Renal cortical epithelial cell (primary cell): ENCODE measurements at regions not wholly inside any gene's neighbourhood (a gene's known extent, or its start where the extent isn't known, plus 50 kb on each side); places are given as distances from the start of the nearest gene placed in this dataset.
"Not testable (repeated sequence)": the region's sequence is repeated elsewhere in the genome, so short reads cannot be mapped to it uniquely, and the experiment has no call there.

Source experiments
- DNase-seq: peaks from one replicate; pipeline ENCODE4 v3.0.0-alpha.2; 2011; ENCODE audit warnings: low read depth

DNA sequence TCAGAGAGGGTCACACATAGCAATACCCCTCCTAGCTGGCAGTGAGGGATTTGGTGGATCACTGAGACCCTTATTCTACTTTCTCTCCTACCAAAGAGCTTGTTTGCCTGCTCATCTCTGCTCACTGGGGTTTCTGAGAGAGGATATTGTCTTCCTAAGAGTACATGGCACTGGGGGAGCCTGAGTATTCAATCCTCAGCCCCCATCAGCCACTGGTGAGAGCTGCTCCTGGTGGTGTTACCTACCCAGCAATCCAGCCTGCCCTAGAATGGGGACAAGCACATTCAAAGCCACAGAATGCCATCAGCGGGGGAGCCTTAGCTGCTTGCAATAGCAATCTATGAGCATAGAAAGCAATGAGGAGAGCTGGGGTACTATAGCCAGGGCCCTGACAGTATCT lies 281.1 kb downstream of the WDR11 start:
- DNase-seq, result no peak

DNA sequence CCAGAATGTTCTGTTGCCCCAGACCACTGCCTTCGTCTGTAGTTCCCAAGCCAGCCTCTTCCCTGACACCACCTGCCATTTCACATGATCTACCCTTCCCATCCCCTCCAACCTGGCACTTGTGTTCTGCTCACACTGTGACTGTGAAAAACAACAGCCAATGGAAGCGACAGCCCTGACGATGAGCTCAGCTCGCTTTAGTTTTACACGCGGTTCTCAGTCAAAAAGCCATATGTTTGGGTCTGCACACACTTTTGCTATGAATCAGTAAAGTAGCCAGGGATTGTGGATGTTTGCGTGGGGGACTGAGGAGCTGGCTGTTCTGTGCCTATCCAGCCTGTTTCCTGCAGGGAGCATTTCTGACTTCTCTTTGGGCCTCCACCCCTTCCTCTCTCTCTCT lies 282.7 kb downstream of the WDR11 start:
- no peak for DNase-seq

DNA sequence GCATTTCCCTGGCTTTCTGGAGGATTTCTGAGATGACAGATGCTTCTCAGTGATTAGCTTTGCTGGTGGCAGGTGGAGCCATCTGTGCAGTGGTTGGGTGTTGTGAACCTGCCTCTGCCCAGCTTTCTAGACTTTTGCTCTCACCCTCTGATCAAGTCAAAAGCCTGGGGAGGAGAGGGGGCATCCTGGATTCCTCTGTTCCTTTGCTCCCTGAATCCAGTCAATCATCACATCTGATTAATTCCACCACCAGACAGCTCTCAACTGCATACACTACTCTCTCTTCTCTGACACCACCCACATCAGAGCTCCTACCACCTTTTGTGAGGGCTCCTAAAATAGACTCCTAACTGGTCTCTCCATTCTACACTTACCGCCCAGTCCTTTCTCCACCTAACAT lies 283.5 kb downstream of the WDR11 start:
- no peak for DNase-seq

DNA sequence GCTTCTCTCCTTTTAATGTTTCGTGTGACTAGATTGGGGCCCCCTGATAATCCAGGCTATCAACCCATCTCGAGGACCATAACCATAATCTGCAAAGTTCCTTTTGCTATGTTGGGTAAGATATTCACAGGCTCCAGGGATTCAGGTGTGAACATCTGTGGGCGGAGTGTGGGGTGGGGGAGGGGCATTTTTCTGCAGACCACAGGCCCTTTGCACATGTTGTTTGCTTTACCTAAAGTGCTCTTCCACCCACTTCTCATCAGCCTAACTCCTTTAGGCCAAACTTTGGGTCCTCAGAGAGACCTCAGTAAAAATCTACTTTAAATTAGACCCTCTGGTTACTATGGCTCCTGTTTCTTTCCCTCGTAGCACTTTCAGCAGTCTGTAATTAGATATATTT lies 284.4 kb downstream of the WDR11 start:
- no peak for DNase-seq

DNA sequence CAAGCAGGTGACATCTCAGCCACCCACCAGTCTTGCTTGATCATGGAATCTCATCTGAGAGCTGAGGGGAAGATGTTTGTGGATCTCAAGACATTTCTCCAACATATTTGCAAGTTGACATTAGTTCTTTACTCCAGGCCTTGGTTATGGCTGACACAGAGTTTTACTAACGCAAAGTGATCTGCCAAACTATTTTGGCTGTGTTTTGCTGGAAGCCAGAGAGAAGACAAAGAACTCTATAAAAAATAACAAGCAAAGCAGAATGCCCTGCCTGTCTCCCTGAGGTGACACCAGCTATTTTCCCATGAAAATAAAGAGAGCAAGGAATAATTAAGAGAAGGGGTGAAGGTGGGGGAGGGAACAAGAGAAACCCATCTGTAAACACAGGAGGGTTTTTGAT lies 286.4 kb downstream of the WDR11 start:
- no peak for DNase-seq

DNA sequence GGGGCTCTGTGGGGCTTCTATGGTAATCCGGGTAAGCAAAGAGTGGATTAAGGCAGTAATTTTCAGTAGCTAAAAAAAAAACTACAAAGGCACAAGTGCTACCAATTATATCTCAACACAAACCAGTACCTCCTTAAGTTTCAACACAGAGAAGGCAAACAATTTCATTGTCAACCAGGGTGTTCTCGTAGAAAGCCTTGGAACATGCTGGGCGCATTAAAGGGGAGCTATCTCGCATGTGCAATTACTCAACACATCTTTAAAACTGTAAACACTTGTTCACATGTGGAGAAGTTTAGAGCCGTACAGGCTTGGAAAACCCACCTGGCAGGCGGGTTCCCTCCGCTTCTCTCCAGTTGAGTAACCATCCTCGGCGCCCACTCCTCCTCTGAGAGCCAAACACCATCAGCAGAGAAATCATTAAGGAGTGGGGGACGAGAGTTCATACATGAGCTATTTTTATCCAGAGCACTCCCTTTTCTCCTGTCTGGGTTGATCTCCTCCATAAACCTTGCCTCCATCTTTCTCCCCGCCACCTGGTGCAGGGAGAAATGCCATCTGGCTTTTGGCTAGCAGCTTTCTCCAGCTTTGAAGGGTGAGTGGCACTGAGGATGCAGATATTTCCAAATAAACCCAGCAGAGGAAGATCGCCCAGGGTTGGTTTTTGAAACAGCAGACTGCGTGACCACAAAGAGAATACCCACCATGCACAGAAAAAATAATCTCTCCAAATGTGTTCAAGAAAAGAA lies 287.1 kb downstream of the WDR11 start:
- no peak for DNase-seq

DNA sequence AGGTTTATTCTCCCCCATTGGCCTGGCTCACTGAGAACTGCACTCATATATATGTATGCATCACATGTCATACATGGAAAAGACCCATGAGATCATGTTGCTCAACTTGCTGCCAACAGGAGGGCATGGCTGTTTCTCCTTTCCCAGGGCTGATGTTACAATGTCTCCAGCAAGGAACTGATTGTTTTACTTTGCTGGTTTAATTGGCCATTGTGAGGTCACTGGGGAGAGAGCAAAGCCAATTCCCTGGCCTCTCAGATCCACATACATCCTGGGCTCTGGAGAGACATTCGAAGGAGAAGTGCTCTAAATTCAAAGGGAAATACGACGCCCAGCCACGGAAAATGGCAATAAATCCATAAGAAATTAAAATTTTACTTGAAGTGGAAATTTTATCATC lies 287.8 kb downstream of the WDR11 start:
- no peak for DNase-seq

DNA sequence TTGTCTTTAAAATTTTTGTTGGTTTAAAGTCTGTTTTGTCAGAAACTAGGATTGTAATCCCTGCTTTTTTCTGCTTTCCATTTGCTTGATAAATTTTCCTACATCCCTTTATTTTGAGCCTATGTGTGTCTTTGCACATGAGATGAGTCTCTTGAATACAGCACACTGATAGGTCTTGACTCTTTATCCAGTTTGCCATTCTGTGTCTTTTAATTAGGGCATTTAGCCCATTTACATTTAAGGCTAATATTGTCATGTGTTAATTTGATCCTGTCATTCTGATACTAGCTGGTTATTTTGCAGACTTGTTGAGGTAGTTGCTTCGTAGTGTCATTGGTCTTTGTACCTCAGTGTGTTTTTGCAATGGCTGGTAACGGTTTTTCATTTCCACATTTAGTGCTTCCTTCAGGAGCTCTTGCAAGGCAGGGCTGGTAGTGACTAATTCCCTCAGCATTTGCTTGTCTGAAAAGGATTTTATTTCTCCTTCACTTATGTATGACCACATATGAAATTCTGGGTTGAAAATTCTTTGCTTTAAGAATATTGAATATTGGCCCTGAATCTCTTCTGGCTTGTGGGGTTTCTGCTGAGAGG lies 294.7 kb downstream of the WDR11 start:
- DNase-seq, result not testable (repeated sequence)

DNA sequence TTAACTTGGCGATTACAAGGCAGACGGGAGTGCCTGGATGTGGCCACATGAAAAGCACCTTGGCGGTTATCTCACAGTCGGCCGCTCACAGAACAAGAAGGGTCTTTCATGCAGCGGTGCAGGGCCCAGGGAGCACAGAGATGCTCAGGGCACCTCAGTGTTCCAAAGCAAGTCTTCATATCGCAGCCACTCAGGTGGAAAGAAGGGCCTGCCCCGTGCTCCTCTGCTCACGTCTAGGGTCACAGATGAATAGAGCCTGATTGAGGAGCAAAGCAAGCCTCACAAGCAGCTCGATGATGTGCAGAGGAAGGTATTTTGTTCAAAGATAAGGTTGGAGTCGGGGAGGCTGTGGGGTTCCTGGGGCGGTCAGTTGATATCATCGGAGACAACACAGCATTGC lies 297.8 kb downstream of the WDR11 start:
- DNase-seq, result no peak

DNA sequence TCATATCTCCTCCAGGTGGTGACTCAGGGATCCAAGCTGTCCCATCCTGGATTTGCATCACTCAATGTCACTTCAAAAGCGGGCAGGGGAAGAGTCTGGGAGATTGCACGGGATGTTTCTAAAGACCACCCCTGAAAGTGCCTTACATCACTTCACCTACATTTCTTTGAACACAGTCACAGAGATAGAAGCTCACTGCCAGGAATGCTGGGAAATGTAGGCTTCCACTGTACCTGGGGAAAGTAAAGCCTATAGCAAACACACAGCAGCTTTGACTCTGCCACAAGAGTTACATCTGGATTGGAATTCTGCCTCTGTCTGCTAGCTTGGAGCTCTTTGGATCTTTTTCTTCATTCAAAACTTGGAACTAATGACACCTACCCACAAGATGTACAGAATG lies 300.9 kb downstream of the WDR11 start:
- no peak for DNase-seq

DNA sequence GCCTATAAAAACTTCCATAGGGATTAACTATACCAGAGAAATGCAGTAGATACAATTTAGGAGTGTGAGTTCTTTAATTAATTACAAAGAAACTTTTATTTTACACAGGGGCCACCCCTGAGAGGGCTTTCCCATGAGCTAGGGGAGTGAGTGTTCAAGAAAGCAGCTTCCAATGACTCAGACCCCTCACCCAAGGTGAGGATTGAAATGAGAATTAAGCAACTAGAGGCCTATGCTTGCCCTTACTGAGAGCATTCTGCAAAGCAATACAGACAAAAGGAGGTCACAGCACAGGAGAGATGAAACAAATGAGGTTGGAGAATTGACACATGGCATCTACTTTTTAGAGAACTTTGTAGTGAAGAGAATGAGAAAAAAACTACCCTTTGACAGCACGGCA lies 301.8 kb downstream of the WDR11 start:
- DNase-seq, result no peak

DNA sequence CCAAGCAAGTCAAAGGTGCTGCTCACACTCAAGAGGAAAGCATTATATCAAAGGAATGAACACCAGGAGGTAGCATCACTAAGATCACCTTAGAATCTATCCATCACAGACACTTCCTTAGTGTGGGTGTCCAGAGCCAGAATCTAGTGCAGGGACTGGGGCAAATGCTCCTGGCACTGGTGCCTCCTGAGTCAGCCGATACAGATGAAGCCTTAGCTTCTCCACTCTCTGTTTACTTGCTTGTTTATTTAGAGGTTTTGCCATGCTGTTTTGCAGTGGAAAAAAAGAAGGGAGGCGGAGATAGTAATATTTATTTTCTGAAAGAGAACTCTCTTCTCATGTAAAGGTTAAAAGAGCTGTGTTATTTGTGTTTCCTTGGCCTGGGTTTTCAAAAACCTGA lies 303.1 kb downstream of the WDR11 start:
- no peak for DNase-seq

DNA sequence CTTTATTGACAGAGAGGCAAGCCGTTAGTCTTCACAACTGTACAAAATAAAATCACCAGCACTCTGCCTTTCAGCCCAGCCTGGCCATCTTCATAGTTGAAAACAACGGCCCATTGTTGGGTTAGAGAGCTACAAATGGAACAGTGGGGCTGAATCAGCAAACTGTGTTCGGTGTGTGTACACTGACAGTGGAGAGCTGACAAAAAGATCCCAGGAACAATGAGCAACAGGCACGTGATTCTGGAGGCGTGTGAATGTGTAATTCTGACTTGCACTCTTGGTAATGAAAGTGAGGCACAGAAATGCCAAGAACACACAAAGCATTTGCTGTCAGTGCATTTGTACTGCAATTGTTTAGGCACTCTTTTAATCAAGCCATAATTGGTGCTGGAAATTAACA lies 303.7 kb downstream of the WDR11 start:
- DNase-seq, result peak; percentile 80

DNA sequence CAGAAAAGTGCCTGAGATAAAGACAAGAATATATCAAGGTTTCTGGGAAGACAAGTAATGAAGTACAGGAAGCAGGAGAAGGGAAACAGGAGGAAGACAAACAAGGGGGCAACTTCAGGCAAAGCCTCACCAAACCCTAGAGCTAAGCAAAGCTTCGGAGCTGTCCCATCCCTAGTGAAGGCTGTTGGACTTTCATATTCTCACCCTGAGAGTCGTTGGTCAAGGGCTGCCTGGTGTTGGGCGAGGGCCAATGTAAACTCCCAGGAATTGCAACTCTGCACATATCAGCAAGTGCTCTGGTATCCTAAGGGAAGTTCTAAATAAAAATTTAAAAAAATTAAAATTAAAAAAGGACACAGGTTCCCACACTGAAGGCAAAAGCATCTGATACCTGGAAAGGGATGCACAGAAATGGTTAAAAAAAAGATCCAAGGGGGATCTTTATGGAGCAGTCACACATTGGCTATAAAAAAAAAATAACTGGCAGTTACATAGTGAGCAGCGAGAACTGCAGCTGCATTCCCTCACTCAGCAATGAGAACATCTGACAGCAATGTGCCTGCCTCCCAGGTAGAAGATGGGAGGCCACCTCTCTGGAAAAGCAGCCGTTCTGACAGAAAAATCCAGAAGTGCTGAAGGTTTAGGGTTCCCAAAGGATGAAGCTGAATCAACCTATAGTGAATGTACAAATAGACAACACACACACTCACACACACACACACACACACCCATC lies 304.7 kb downstream of the WDR11 start:
- DNase-seq, result no peak

DNA sequence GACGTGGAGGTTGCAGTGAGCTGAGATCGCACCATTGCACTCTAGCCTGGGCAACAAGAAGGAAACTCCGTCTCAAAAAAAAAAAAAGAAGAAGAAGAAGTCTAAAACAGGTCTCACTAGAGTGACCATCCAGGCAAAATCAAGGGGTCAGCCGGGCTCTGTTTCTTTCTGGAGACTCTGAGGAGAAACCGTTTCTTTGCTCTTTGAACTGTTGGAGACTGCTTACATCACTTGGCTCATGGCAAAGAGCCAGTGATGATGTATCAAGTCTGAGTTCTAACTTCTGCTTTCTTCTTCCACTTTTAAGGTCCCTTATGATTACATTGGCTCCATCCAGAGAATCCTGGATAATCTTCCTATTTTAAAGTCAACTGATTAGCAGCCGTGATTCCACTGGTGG lies 306.8 kb downstream of the WDR11 start:
- peak; percentile 52 for DNase-seq

DNA sequence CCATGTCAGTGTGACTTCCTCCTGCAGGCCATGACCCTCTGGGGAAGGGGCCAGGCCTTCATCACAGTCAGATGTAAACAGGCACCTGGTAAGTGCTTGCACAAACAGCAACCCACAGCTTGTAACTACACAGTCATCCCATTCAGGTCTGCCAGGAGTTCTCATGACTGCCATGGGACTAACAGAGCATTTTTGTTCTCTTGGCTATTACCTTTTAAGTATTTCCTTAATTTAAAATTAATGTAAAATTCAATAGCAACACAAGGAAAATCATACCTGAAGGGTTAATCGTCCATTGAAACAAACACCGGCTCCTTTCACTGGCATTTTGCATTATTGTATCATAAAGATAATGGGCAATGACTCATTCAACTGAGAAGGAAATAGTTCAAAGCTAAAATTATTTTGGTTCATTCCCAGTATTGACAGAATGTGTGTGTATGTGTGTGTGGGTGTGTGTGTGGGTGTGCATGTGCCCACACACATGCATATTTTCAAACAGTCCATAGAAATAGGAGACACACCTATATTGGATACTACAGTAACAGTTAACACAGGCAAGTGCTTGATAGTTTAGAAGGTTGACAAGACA lies 307.9 kb downstream of the WDR11 start:
- DNase-seq, result peak; percentile 84

DNA sequence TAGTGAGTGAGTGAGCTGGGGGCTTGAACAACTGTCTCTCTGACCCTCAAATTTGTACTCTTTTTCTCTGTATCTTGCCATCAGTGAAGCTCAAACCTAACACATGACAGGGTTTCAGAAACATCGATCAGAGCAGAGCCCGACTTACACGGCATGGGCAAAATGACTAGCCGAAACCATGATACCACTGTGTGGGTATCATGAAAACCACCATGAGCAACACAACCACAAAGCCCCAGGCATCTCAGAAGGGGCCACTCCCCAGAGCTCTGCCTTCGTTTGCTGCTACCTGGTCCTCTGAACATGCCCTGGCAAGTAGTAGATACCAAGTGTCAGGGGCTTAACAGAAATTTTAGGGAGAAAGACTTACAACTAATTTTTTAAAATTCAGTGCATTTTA lies 308.5 kb downstream of the WDR11 start:
- no peak for DNase-seq

DNA sequence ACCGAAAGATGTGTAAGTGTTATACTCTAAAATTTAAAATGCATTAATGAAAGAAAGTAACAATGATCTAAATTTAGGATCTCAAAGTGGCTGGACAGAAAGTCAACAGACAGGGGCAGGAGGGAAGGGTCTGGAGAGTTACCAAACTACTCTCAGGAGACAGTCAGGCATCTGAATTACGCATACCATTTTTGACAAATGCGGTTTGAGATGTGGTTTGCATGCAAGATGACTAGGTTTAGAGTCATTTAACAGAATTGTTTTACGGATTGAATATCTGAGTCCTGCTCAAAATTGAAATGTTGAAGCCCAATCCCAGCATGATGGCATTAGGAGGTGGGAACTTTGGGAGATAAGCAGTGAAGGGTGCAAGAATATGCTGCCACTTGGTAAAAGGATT lies 314.1 kb downstream of the WDR11 start:
- DNase-seq, result no peak

DNA sequence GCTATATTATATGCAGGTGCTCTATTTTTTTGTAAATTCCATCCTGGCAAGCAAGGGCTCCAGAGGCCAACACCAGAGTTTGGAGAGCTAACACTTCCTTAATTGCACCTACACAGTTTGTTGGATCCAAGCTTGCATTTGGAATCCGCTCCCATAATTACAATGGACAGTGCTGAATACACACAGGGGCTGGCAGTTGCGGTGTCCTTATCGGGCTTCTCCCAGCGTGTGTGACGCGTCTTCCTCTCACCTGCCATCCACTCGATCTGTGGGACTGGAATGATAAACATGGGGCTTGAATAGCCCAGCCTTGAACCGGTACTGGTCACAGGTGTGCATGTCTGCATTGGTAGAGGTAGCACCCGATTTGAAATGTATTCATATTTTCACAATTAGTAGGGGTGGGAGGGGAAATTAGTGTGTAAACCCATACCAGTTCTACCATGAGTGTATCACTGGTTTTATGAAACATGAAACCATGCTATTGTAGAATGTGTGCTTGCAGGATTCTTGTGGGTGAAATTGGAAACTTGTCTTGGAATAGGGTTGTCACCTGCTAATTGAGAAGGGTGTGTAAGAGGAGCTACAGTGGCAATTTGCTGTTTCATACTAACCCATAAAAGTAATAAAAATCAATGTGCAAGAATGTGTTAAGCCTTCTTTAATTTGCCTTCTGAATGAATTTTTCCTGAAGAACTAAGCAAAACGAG lies 316.5 kb downstream of the WDR11 start:
- DNase-seq, result no peak

DNA sequence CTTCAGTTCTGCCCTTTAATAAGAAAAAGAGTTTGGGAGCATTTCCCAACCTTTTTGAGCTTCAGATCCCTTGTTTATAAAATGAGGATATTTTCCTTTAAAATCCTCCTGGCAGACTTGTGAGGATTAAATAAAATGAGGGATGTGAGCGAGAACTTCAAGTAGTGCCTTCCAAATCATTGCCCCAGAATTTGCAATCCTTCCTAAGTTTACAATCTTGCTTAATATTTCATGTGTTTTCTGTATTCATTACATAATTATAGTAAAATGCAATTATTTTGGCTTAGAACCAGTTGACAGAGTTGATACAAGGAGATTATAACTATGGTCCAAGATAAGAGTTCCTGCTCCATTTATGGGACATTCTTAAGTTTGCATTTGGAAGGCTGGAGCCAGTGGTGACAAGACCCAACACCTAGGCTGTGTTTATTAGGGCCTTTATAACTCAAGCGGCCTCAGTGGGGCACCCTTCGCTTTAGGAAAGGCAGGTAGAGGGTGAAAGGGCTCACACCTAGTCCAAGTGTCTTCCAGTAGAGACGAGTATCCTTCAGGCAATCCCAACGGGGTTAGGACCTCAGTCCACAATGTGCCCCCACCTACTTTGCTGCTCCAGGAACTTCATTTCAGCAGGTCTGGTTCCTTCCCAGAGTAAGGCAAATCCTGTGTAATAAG lies 317.5 kb downstream of the WDR11 start:
- DNase-seq, result no peak

DNA sequence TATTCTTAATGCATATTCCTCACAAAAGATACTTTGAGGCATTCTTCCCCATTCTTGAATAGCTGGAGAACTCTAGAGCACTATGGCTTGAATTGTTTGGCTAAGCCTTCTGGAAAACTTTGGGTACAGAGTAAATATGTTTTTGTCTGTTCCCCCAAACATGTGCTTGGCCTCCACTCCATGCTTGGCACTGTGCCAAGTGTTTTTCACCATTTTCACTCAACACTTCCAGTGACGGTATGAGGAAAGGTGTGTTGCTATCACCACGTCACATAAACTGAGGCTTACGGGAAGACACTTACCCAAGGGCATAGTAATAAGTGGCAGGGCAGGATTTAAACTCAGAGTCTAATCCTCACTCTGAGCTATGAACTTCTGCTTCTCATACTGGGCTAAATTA lies 318.2 kb downstream of the WDR11 start:
- DNase-seq, result no peak
